Gastroesophageal sphincter (tissue), 3 donors: ENCODE measurements at regions not wholly inside any gene's neighbourhood (a gene's known extent, or its start where the extent isn't known, plus 50 kb on each side); places are given as distances from the start of the nearest gene placed in this dataset.

ENCODE experiments used
- CTCF ChIP-seq, 4 experiments: fragments of 200-600 bp in 2 of 4; fragments of 450-650 bp in 2 of 4; sonication (generic) in 1 of 4; IDR thresholded peaks; one replicate each; pipeline ENCODE4 v1.5.1; 2017 to 2019; ENCODE audit warnings: antibody characterized with exemption in 4 of 4, mild to moderate bottlenecking in 2 of 4, moderate library complexity in 2 of 4
- EP300 ChIP-seq: sonication (generic); formaldehyde crosslinking; IDR thresholded peaks from one replicate; pipeline ENCODE4 v1.6.1; 2017; ENCODE audit warnings: antibody characterized with exemption, mild to moderate bottlenecking
- POLR2A ChIP-seq, 2 donors: fragments of 450-650 bp; IDR thresholded peaks; one replicate each; pipeline ENCODE4 v1.6.1; 2017; ENCODE audit warnings: antibody characterized with exemption in 2 of 2, mild to moderate bottlenecking in 2 of 2, moderate library complexity in 1 of 2
- POLR2AphosphoS5 ChIP-seq: sonication (generic); formaldehyde crosslinking; IDR thresholded peaks from one replicate; pipeline ENCODE4 v1.6.1; 2017; ENCODE audit warnings: antibody characterized with exemption

GRCh38 chr18:55084550-55084949, 125.3 kb upstream of the CCDC68 start:
- TF ChIP-seq CTCF (IDR thresholded peaks at IDR 0.05) (no peak), POLR2A (IDR thresholded peaks at IDR 0.05) (no peak), EP300 (no peak), POLR2AphosphoS5 (no peak)
